Adrenal gland (tissue), 9 donors: ENCODE measurements at regions not wholly inside any gene's neighbourhood (a gene's known extent, or its start where the extent isn't known, plus 50 kb on each side); places are given as distances from the start of the nearest gene placed in this dataset.

Experiments used
- DNase-seq, 7 donors: peaks; one replicate each; pipeline ENCODE4 v3.0.0-alpha.2; 2019 to 2020
- H3K27ac ChIP-seq, 5 donors: fragments of 200-600 bp; sonication (generic) in 4 of 5; 1 replicate in 3 of 5; 2 replicates in 2 of 5; pipeline versions ENCODE4 v1.5.1 to v1.8.0; 2016 to 2020; ENCODE audit warnings: mild to moderate bottlenecking in 1 of 5
- H3K27me3 ChIP-seq: fragments of 200-600 bp; 2 replicates; pipeline ENCODE4 v1.8.0; 2021
- H3K36me3 ChIP-seq, 2 donors: fragments of 200-600 bp; replicated peaks in 1 of 2; 1 replicate in 1 of 2; 2 replicates in 1 of 2; pipeline versions ENCODE4 v1.5.1 to v1.8.0; 2018 to 2022
- H3K4me1 ChIP-seq, 2 donors: fragments of 200-600 bp; replicated peaks in 1 of 2; 1 replicate in 1 of 2; 2 replicates in 1 of 2; pipeline versions ENCODE4 v1.5.1 to v1.8.0; 2018 to 2021
- H3K4me3 ChIP-seq, 4 donors: fragments of 200-600 bp; sonication (generic) in 3 of 4; one replicate each; pipeline ENCODE4 v1.5.1; 2016 to 2018
- H3K9me3 ChIP-seq, 3 donors: fragments of 200-600 bp; sonication (generic) in 1 of 3; replicated peaks in 1 of 3; 1 replicate in 2 of 3; 2 replicates in 1 of 3; pipeline versions ENCODE4 v1.5.1 to v1.8.0; 2016 to 2021
- CTCF ChIP-seq, 6 experiments: fragments of 450-650 bp in 4 of 6; fragments of 200-600 bp in 2 of 6; sonication (generic) in 1 of 6; IDR thresholded peaks; 1 replicate in 5 of 6; 2 replicates in 1 of 6; pipeline versions ENCODE4 v1.5.1 to v1.8.0; 2016 to 2021; ENCODE audit warnings: antibody characterized with exemption in 6 of 6, mild to moderate bottlenecking in 2 of 6, moderate library complexity in 1 of 6
- POLR2A ChIP-seq, 2 donors: fragments of 450-650 bp; IDR thresholded peaks; one replicate each; pipeline ENCODE4 v1.6.1; 2017; ENCODE audit warnings: antibody characterized with exemption in 2 of 2, mild to moderate bottlenecking in 2 of 2, moderate library complexity in 1 of 2
- WGBS, 4 donors: extraction: QIAGEN DNeasy Blood & Tissue Kit in 2 of 4; methylation state at CpG; one replicate each; pipeline versions ENCODE4 v1.1.5 to v1.1.7; 2013 to 2017; 5-methylcytosine and 5-hydroxymethylcytosine counted together
- intact Hi-C, 2 donors: fragments of 100-400 bp; cut with DNase I; formaldehyde crosslinking; loops; one replicate each; pipeline versions ENCODE4 v1.14.1 to v1.15.0; 2022 to 2023
- donor health status: healthy with polysubstance abuse.
- donor health status: Bipolar disorder and iron deficiency.
- donor health status: DM: yes; HTN: yes; CAD: no.
- donor health status: DM: no; HTN: no; CAD: no.
- donor health status: DM: no; HTN: no; CAD: no.

- TF ChIP-seq CTCF (IDR thresholded peaks at IDR 0.05): no peak
- TF ChIP-seq POLR2A (IDR thresholded peaks at IDR 0.05): no peak
- Histone ChIP-seq H3K4me3 (no peak overlapping the region), H3K36me3 (no peaks in the 10 kb centered on the region), H3K9me3 (no peaks in the 10 kb centered on the region), H3K27ac (no peak overlapping the region), H3K27me3 (no peaks in the 10 kb centered on the region), H3K4me1 (no peaks in the 10 kb centered on the region)
- intact Hi-C loops: no loop called here
- no peak for DNase-seq
- 78 to 97% (median 84%) methylated on average over 2 of the region's 2 CpGs for WGBS, 4 donors
Measured at GRCh38 chr9:74293479-74293878, 203.7 kb upstream of the RORB start.

GRCh38 chr9:74303945-74304344 is 193.2 kb upstream of the RORB start:
- no peak overlapping the region for H3K4me3 ChIP-seq
- no peaks in the 10 kb centered on the region for H3K4me1 ChIP-seq
- WGBS, 4 donors: 77 to 85% (median 83%) methylated on average over 6 of the region's 6 CpGs
- intact Hi-C loops: no loop called here
- H3K9me3 ChIP-seq: no peaks in the 10 kb centered on the region
- H3K27ac ChIP-seq: no peak overlapping the region
- no peak for DNase-seq
- TF ChIP-seq POLR2A (IDR thresholded peaks at IDR 0.05) (no peak), CTCF (IDR thresholded peaks at IDR 0.05) (no peak)
- H3K27me3 ChIP-seq: no peaks in the 10 kb centered on the region
- H3K36me3 ChIP-seq: no peaks in the 10 kb centered on the region

GRCh38 chr9:74304598-74304997 is 192.5 kb upstream of the RORB start:
- WGBS, 4 donors: 65 to 81% (median 75%) methylated on average over 1 of the region's 1 CpG
- TF ChIP-seq CTCF (IDR thresholded peaks at IDR 0.05) (no peak), POLR2A (IDR thresholded peaks at IDR 0.05) (no peak)
- no peak overlapping the region for H3K4me3 ChIP-seq
- H3K27ac ChIP-seq: no peak overlapping the region
- H3K36me3 ChIP-seq: no peaks in the 10 kb centered on the region
- H3K9me3 ChIP-seq: no peaks in the 10 kb centered on the region
- H3K27me3 ChIP-seq: no peaks in the 10 kb centered on the region
- no peaks in the 10 kb centered on the region for H3K4me1 ChIP-seq
- intact Hi-C loops: no loop called here
- no peak for DNase-seq

DNA sequence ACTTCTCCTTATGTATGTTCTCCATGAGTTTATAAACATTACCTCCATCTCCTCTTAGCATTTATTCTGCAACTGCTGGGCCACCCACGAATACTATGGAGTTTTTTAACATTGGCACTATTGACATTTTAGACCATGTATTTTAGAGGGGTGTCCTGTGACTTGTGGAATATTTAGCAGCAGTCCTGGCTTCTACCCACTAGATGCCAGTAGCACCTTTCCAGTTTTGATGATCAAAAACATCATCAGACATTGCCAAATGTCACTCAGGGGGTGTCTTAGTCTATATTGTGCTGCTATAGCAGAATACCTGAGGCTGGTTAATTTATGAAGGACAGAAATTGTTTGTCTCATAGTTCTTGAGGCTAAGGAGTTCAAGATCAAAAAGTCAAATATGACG is 187.5 kb upstream of the RORB start:
- Histone ChIP-seq H3K4me1 (no peaks in the 10 kb centered on the region), H3K4me3 (no peak overlapping the region), H3K27me3 (no peaks in the 10 kb centered on the region), H3K36me3 (no peaks in the 10 kb centered on the region), H3K9me3 (no peaks in the 10 kb centered on the region), H3K27ac (no peak overlapping the region)
- intact Hi-C loops: no loop called here
- no peak for TF ChIP-seq POLR2A (IDR thresholded peaks at IDR 0.05)
- no peak for TF ChIP-seq CTCF (IDR thresholded peaks at IDR 0.05)
- 40 to 47% (median 44%) methylated on average over 2 of the region's 2 CpGs for WGBS, 4 donors
- DNase-seq: no peak
